ENCODE measurements at regions not wholly inside any gene's neighbourhood (a gene's known extent, or its start where the extent isn't known, plus 50 kb on each side); places are given as distances from the start of the nearest gene placed in this dataset.

DNA sequence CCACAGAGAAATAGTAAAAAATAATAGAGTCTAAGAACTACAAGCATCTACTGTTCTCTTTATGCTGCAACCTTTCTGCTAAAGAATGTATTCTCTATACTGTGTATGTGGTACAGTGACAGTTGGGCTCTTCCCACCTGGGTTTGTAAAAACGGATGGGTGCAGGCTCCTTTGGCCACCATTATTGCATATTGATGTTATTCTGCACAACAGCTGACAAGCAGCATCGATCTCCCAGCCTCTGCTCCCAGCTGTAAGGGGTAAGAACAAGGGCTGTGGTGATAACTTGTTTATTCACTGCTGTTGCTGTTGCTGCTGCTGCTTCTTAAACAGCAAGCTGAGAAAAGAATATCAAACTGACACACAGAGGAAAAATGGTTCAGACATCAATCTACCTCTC, 56.1 kb downstream of the KCNRG start:
- no peak for DNase-seq (ENCODE audit: low read depth)

DNA sequence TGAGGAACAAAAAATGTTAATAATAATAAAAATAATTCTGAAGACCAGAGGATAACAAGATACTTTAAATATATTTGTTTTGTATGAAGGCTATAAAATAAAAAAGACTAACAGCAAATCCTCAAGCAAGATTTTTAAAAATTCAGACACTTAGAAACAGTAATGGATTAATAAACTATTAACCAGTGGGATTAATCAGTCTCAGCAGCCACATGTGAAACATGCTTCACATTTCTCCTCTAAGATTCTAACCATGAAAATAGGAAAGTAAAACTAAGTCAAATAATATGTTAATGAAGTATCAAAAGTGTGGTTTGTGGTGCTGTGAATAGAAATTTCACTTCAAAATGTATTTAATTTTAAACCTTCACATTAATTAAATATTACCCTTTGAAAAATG, 57.4 kb downstream of the KCNRG start:
- DNase-seq (ENCODE audit: low read depth) = no peak

DNA sequence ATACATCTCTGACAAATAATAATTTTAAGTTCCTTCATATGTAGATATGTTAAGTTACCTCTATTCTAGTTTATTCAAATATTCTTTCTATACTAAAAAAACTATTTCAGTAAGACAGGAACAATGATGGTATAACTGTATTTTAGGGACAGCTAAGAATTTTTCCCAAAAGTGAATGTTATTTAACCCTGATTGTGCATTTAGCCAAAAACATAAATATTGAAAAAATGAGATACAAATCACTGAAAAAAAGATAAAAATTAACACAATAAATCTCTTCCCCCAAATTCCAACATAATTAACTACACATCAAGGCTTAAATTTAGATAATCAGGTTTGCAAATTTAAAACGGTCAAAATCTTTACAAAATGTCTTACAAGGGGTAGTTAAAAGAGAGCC, 58.1 kb downstream of the KCNRG start:
- no peak for DNase-seq (ENCODE audit: low read depth)

DNA sequence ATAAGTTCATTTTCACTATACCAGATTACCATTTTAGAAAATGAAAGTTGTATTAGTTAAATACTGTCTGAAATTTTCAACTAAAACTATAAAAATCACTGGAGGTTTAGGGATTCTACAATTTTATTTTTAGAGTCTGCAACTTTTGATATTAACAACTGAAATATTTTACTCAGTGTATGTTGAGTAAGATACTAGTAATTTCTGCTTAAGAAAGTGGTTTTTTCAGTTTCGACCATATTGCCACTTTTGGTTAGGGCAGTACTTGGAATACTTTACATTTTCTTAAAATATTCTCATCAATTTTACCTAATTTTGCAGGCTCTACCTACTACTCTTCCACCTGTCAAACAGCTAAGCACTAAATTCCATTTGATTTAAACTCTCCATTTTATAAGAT, 59.6 kb downstream of the KCNRG start:
- no peak for DNase-seq (ENCODE audit: low read depth)

DNA sequence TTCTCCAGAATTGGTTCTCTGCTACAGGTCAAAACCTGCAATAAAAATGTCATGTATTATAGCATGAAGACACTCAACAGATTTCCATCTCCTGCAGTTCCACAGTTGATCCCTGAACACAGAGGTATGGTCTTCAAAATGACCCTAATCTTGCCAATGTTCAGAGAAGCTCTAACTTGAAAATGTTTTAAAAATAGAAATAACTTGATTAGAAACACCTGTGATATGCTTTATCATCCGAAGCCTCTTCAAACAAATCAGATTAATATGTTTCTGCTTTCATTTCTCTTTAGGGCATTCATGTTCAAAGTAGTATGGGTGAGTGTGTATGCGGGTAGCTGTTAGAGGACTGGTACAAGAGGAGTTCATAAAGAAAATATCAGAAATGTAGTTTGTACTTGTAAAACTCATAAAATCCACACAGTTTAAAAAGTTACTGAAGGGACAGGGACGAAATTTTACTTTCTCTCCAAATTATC, 60.4 kb downstream of the KCNRG start:
- DNase-seq (ENCODE audit: low read depth) = no peak

DNA sequence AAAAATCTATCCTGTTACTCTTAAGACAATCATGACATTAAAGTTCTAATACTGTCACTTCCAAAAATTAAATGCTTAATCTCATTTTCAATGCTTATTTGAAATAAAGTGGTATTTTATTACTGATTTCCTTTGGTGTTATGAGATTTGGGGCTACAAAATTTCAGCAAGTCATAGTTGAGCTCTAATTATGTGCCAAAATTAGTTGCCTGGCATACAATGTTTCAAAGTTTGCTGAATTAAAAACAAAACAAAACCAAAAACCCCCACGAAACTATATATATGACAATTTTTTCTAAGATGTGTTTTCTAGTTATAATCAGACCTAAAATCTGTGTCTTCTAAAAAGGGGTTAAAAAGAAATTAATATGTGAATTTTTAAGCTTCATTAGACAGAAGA, 62.2 kb downstream of the KCNRG start:
- DNase-seq (ENCODE audit: low read depth) = no peak

DNA sequence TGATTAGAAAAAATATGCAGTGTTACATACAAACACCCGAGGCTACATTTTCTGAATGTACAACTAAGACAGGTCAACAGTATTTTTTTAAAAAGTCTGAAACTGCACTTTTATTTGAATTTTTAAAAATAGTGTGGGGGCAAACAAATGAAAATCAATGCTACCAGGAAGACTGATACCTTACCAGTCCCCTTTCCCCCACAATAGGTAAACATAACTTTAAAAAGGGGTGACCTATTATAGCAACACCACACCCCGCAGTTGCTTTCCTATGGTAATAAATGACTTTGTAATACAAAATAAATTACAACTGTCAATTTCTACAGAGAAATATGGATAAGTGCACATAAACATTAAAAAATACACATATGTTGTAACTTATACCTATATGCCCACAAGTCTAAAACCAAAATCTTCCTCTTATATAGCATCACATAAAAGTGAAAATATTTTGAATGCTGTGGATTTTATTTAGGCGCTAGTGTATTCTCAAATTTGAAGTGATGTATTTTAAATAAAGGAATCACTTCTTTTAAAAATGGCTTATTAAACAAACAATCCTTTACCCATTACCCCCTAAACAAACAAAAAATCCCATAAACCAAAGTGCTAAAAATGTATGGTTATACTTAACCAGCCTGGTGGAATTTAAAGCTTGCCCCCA, 63.1 kb downstream of the KCNRG start:
- no peak for DNase-seq (ENCODE audit: low read depth)

DNA sequence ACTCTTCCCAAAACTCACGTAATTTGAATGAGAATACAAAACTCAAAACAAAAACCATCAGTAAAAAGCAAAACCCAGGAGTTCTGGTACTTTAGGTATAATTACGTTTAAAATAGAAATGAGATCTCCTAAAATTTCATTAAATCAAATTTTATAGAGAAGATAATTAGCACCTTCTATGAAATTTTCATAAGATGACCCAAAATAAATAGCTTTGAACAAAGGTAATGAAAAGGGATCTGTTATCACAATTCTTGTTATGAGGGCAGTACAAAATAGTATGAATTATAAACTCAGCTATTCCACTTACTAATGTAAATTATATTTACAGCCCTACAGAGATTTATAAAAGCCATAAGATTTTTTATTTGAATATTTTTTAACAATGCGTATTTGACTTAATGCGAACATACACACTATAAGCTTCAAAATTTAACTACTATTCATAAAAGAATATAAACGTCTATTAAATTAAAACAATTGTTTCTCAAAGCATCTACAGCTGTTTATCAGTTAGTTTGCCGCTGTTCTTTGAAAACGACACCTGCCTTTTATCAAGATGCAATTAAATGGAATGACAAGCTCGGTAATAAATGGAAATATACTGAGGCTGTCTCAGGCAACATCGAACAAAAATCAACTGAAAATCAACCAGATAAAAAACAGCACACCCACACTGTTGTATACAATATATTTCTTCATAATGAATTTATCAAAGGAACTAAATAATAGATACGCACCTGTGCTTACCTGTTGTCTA, 63.8 kb downstream of the KCNRG start:
- no peak for DNase-seq (ENCODE audit: low read depth)

DNA sequence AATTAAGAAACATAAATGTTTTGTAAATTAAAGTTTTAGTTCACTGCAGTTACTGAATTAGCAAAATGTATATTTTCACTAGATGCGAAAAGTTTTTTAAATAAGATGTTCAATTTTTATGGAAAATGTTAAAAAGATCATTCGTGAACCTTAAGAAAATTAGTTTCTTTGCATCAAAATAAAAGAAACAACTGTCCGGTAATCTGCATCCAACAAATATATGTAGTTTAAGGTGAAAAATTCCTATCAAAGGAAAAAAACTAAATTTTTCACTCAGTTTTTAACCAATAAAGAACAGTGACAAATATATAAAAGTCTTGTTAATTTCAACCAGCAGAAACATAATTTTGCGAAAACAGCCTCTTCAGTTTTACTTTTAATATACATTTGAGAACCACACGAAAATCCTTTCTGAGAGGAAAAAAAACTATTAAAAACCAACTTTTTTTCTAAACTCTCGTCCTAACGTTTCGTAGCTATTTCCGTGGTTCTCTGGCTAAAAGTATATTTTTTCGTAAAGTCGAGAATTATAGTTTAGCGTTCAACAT, 64.5 kb downstream of the KCNRG start:
- no peak for DNase-seq (ENCODE audit: low read depth)

DNA sequence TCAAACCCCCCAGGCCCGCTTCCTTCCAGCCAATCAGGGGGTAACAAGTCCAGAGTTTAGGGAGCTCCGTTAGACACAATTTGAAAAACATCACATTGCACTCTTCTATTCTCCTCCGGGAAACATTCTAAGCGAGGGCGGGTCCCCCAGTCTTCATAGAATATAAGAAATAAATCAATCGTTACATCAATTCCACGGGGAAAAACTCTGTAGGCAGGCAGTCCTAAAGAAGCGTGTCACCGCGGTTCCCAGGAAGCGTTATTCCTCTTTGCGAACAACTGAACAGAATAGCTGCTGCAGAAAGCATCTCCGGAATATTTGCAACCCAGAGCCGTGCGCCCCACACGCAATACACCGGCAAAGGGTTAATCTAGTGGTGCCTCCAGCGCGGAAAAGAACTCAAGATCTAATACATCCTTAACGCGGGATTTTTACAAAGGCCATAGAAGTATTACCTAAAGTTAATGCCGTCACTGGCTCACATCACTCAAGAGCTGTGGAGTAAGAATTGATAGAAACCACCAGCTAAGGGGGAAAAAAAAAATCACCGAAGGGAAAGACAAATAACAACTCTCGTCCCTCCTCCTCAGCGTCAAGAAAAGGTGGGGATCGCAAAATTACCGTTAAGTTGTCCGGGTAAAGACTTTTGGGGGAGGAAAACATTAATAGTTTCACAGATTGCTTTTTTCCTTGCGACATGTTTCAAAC, 65.1 kb downstream of the KCNRG start:
- peak; percentile 1 for DNase-seq (ENCODE audit: low read depth)

DNA sequence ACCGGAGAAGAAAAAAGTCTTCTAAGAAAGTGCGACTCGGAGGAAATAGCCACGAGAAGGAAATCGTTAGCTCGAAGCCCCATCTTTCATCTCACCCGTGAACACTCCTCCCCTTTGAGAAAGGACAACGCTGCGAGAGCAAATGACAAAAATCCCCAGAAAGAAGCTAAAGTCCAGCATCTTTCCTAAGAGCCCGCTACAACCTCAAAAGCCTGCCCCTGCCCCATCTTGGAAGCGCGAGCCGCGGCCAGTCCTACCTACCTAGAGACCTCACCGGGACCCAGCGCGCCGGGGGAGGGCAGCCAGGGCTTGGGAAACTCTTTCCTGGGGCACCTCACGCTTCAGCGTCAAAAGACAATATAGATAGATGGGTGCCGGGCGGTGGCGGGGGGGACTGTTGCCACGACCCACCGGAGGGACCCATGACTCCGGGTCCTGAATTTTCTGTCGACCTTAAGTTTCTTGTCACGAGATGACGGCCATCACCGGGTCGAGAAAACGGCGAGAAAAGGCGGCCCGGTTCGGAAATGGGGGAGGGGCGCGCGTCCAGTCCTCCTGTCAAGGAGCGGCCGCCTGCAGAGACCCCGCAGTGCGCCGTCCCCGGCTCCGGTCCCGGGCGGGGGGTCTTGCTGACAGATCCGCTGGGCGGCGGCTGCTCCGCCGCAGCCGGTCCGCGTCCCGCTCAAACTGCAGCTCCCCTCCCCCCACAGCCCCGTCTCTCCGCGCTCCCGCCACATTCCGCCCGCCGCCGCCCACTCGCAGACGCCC, 65.9 kb downstream of the KCNRG start:
- DNase-seq (ENCODE audit: low read depth) = peak; percentile 31

DNA sequence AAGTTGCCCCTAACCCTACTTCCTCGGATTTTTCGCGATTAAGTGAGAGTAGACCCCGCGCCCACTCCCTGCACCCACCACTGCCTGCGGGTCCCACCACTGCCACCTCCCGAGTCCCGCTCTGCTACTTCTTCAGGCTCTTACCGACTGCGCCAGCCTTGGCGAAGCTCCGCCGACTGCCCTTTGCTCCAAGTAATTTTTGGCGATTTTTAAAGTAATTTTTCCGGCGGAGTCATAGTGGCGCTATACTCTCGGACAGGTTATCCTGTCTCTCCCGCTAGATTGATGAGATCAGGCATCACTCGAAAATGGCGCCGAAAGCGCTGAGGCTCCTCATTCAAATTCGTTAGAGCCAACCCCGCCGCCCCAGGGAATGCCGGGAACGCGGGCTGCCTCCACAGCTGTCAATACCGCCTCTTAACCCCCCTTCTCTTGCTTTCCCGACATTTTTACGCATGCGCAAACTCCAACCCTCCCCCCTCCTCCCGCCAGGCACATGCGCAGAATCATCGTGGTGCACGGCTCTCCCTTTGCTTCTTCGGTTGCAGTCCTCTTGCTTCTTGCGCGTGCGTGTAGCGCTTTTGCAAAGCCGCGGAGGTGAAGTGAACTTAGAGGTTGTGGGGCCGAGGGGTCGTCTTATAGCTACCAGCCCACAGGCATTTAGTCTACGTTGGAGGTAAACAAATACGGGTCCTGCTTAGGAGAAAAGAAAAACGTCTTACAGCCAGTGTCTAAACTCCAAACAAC, 66.6 kb downstream of the KCNRG start:
- DNase-seq (ENCODE audit: low read depth) = peak; percentile 97

DNA sequence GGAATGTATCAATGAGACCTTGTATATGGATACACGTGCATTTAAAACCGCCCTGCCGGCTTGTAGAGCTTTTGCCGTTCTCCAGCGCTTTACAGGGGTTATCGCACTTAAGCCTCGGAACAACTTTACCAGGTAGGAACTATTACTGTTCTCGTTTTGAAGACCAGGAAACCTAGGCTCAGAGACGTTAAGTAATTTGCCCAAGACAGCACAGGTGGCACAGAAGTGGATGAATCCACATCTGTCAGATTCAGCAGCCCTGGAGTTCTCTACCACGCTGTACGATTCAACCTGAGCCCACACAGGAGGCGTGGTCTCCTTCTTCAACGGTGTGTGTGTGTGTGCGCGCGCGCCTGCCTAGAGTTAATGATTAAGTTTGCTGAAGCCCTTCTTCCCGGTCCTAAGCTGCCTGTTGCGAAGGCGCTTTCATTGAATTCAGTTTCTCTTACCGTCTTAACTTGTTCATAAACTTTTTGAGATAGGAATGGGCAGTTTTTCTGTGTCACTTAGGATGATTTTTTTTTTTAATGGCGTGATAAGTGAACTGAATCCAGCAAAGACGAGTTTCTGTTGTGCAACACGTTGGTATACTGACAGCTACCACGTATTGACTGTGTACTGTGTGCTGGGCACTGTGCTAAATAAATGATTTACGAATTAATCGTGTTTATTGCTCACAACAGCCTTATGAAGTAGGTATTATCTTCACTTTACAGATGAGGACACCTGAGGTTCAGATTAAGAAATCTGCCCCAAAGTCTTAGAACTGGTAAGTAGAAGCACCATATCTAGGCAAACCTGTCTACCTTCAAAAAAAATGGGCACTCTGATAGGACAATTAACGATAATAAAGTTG, 67.4 kb downstream of the KCNRG start:
- peak; percentile 68 for DNase-seq (ENCODE audit: low read depth)

DNA sequence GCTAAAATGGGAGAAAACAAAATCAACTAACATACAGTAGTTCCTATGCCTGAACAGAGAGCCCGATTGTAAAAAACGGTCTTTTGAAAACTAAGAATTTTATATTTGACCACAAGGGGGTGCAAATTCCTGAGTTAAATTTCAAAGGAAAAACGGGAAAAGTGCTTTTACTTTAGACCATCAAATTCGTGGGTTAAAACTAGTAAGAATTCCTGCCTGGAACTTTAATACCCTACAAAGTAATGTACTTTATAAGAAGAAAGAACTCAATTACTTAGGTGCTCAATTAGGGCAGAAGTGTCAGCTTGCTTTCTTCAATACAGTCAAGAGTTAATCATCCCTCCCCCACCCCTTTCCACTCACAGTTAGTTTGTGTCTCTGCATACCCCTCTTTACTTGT, 69.8 kb downstream of the KCNRG start:
- DNase-seq (ENCODE audit: low read depth) = no peak

DNA sequence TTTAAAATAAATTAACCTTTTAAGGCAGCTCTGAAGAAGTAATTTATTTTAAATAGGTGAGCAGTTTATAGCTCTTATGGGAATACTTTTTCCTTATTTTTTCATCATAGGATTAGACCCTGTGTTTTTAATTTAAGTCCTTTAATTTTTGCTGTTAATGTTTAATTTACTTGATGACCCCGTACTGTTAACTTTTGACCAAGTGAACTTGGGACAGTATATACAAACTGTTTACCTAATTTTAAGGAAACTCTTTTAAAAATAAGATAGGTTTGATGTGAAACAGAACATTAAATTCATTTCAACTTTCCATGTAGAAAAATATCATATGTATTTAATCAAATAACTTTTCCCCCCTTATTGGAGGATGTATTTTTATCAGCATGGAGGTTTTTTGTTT, 74.4 kb downstream of the KCNRG start:
- no peak for DNase-seq (ENCODE audit: low read depth)

DNA sequence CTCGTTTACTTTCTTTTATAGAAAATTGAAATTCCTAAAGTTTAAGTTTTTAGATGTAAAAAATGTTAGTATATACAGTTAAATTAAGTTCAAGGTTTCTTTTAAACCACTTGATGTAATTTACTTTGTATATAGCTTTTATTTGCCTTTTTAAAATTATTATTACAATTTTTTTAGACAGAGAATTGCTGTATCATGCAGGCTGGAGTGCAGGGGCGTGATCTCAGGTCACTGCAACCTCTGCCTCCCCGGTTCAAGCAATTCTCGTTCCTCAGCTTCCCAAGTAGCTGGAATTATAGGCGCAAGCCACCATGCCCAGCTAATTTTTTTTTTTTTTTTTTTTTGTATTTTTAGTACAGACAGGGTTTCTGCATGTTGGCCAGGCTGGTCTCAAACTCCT, 75.0 kb downstream of the KCNRG start:
- no peak for DNase-seq (ENCODE audit: low read depth)

DNA sequence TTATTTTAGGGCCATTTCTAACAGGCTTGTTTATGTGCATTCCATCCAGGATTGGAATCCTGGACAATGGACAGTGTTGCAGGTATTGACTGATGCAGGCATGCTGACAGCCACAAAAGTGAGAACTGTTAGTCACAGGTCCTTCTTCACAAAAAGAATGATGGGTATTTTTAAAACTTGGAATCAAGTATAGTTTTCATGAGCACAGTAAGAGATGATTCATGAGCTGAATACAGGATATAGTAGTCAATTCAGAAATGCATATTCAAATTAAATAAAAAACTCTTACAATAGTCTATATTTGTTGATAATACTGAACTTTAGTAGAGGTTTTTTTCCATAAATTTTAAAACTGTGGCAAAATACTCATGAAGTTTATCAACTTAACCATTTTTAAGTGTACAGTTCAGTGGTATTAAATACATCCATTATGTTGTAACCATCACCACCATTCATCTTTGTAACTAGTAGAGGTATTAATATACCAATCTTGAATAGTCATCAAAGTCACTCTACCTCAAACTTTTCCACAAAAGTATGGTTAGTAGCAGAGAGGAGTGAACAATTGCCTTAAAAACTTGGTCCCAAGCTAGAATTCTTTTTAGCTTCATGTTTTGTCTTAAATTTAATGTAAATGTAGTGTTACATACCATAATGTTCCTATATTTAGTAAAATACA, 79.5 kb downstream of the KCNRG start:
- DNase-seq (ENCODE audit: low read depth) = no peak

DNA sequence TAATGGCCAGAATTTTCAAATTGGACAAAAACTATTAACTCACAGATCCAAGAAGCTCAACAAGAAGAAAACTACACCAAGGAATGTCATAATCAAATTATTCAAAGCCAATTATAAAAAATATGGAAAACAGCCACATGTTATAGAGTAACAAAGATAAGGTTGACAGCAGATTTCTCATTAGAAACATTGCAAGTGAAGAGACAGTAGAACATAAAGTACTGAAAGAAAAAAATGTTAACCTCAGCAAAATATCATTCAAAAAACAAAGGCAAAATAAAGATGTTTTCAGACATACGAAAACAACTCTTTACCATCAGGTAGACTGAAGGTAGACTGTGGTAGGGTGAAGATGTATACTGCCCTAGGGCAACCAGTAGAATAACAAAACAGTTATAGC, 83.4 kb downstream of the KCNRG start:
- no peak for DNase-seq (ENCODE audit: low read depth)

DNA sequence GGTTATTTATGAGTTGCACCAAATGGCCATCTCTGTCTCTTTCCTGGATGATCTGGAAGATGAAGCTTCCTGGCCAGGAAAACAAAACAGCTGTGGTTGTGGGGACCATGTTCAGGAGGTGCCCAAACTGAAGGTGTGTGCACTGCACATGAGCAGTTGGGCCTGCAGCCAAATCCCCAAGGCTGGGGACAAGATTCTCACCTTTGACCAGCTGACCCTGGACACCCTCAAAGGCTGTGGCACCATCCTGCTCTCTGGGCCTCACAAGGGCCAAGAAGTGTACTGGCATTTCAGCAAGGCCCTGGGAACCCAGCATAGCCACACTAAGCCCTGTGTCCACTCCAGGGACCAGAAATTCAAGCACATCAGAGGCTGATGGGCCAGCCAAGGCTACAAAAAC, 84.2 kb downstream of the KCNRG start:
- DNase-seq (ENCODE audit: low read depth) = no peak

DNA sequence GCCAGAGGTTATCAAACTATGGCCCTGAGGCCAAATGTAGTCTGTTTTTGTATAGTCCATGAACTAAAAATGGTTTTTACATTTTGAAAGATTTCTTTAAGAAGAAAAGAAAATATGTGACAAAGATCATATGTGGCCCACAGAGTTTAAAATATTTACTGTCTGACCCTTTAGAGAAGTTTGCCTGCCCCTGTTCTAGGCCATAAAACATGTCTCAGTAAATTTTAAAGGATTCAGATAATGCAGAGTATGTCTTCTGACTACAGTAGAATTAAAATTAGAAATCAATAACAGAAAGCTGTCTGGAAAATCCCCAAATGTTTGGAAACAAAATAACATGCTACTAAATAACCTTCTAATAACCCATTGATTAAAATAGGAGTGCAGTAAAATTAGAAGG, 86.3 kb downstream of the KCNRG start:
- no peak for DNase-seq (ENCODE audit: low read depth)

Measured in activated T-cell treated with anti-CD3 and anti-CD28 coated beads for 1 hour (primary cell).